ENCODE measurements at regions not wholly inside any gene's neighbourhood (a gene's known extent, or its start where the extent isn't known, plus 50 kb on each side); places are given as distances from the start of the nearest gene placed in this dataset.

DNA sequence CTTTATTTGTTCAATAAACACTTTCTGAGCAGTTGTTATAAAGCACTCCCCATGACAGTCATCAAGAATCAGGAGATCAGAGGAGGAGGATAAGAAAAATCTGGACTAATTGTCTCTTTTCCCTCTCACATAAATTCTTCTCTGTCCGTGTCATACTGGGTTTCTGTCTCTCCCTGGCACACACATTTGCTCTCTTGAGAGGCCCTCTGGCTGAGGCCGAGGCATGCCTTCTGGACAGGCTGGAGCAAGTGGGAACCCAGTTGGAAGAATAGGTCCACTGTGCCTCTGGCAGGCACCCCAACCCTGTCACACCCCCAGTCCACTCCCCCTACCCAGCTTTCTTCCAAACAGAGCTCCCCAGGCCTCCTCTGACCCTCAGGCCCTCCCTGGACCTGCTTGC, 315.8 kb downstream of the UACA start:
- no peak for ATAC-seq
- H3K4me1 Mint-ChIP-seq: peaks cover 36% of the 10 kb centered on the region
- no peaks in the 10 kb centered on the region for H3K9me3 Mint-ChIP-seq
- DNase-seq: no peak
- no peak overlapping the region for H3K27ac Mint-ChIP-seq
- peaks cover 53% of the 10 kb centered on the region for H3K27me3 Mint-ChIP-seq
- no peaks in the 10 kb centered on the region for H3K36me3 Mint-ChIP-seq (ENCODE audit: low read depth)
- H3K4me3 Mint-ChIP-seq: no peak overlapping the region

DNA sequence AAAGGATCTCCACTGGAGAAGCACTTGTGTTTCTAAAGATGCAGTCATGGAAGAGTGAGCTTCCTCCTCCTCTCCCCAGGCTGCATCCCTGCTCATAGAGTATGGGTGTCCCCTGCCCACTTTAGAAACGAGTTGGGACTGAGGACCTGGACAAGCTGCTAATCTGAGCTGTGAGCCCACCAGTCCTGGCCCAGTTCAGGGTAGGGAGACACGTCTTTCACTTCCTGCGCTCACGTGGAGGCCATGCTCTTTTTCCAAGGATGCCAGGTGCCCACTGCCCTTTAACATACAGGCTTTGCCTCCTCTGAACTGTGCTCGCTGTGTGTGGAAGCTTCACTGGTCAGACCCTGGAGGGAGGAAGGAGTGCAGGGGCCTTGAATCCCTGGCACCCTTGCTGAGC, 316.3 kb downstream of the UACA start:
- Mint-ChIP-seq H3K27ac (no peak overlapping the region), H3K9me3 (no peaks in the 10 kb centered on the region), H3K36me3 (ENCODE audit: low read depth) (no peaks in the 10 kb centered on the region), H3K4me1 (peaks cover 32% of the 10 kb centered on the region), H3K27me3 (peaks cover 58% of the 10 kb centered on the region), H3K4me3 (no peak overlapping the region)
- ATAC-seq (no peak), DNase-seq (no peak)

DNA sequence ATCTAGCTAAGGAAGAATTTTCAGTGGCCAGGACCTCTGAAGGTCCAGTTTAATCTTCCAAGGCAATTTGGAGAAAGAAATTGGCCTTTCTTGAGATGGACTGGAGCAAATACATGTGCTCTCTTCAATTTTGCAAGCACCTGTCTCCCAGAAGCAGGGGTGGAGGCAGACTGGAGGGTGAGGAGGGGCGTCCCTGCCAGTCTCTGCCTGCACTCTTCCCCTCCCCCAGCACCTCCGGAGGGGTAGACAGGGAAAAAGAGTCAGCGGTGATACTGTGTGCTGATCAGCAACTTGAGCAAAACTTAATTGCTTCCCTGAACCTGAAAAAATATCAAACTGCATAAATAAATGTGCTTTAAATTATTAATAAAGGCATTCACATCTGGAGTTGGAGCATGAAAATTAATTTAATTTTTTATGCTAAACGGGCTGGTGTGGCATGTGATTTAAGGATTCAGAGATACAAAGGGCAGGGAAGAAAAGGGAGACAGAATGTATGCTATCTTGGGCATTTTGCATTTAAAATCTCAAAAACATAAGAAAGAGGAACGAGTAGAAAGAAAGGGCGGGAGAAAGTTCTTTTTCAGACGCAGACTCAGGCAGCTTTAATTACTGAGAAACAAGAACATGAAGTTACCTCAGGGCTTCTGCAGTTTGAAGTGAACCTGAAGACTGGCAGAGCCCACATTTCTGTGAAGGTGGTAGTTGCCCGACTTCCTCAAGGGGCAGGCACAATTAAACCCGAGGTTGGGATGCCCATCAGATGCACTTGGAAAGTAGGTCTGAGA, 319.7 kb downstream of the UACA start:
- Mint-ChIP-seq H3K9me3 (no peaks in the 10 kb centered on the region), H3K27me3 (peaks cover 60% of the 10 kb centered on the region), H3K36me3 (ENCODE audit: low read depth) (no peaks in the 10 kb centered on the region), H3K4me1 (peaks cover 16% of the 10 kb centered on the region), H3K27ac (no peak overlapping the region), H3K4me3 (no peak overlapping the region)
- no peak for DNase-seq
- ATAC-seq: no peak

DNA sequence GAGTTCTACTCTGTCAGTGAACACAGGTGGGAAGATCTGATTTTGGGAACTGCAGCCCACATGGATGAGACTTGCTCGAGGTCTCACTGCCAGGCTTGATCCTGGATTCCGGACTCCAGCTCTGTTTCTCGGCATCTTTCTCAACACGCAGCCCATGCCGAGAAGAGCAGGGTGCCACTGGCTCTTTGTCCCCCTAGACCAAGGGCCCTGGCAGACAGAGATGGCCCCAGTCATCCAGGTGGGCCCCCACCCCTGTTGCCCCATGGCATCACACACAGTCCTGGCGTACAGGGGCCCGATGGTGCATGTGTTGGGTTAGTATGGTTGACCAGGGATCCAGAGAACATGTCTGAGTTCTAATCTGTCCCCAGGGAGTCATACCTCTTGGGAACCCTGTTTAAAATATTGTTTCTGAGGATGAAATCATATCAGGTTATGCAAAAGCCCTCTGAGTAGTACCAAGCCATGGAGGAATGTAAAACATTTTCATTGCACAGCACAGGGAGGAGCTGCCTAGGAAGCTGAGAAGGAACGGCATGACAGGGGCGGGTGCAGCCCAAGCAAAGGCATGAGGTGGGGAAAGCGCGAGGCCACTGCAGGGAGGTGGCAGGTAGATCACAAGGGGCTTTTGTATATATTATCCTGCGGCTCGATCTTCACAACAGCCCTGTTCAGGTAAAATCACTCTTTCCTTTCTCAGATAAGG, 320.6 kb downstream of the UACA start:
- H3K36me3 Mint-ChIP-seq (ENCODE audit: low read depth): no peaks in the 10 kb centered on the region
- no peaks in the 10 kb centered on the region for H3K9me3 Mint-ChIP-seq
- ATAC-seq (no peak), DNase-seq (no peak)
- H3K4me3 Mint-ChIP-seq: no peak overlapping the region
- H3K27me3 Mint-ChIP-seq: peaks cover 51% of the 10 kb centered on the region
- no peak overlapping the region for H3K27ac Mint-ChIP-seq
- H3K4me1 Mint-ChIP-seq: peaks cover 7% of the 10 kb centered on the region

DNA sequence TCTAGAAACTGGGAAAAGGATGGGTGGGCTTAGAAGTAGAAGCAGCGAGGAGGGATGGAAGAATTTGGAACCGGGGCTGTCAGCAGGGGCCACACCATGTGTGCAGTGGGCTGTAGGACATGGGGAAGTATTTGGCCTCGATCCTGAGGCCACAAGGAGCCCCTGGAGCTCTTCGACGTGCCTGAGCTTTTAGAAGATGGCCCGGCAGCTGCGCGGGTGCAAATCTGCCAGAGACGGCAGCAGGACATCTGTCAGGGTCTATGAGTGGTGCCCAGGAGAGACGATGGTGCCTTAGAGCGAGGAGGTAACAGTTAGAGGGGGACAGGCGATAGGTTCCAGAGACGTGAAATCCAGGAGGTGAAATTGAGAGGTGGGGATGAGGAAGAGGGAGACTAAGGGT, 321.1 kb downstream of the UACA start:
- Mint-ChIP-seq H3K27me3 (peaks cover 46% of the 10 kb centered on the region), H3K27ac (no peak overlapping the region), H3K36me3 (ENCODE audit: low read depth) (no peaks in the 10 kb centered on the region), H3K9me3 (no peaks in the 10 kb centered on the region), H3K4me1 (peaks cover 2% of the 10 kb centered on the region), H3K4me3 (no peak overlapping the region)
- ATAC-seq (no peak), DNase-seq (no peak)

DNA sequence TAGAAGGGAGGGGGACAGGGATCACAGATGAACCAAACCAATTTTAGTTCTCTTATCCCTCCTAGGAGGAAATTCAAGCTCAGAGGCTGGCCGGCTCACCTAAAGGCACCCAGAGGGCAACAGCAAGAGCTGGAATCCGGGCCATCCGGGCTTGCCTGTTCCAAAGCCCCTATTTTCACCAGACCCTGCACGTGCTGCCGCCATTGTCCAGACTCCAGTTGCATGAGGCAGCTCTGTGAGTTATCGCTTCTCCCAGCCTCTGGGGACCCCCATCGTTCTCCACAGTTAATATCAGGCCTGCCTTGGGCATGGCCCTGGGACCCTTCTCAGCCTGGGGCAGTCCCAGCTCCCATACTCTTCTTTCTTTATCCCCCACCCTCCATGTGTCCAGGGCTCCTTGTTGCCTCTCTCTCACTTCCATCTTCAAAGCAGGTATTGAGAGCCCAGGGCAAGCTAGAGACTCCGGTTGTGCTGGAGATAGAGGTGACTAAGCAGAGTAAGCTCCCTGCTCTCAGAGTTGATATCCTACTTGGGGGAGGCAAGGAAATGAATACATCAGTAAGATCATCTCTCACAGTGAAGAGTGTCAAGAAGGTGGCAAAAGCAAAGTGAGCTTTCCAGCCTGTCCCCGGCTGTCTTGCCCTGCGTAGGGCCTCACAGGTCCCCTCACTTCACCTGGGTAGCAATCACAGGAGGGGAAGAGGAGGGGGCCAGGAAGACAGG, 322.8 kb downstream of the UACA start:
- Mint-ChIP-seq H3K4me3 (no peak overlapping the region), H3K27me3 (peaks cover 37% of the 10 kb centered on the region), H3K9me3 (no peaks in the 10 kb centered on the region), H3K27ac (no peak overlapping the region), H3K36me3 (ENCODE audit: low read depth) (no peaks in the 10 kb centered on the region), H3K4me1 (peaks cover 13% of the 10 kb centered on the region)
- ATAC-seq: no peak
- DNase-seq: no peak

DNA sequence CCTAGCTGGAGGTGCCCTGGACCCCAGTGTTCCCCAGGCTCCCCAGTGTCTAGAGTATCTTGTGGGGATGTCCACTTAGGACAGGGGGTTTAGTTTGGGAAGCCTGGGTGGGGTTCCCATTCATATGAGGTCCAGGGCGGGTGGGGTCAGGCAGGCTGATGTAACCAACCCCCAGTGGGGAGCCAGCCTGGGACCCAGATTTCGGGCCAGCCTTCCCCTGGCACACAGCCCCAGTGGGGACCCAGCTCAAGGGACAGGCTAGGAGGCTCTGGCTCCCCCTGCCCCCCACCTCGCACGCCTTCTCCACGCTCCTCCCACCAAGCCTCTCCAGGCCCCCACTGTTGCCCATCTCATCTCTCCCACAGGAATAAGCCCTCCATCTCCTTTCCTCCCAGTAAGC, 323.5 kb downstream of the UACA start:
- H3K4me3 Mint-ChIP-seq: no peak overlapping the region
- H3K4me1 Mint-ChIP-seq: peaks cover 20% of the 10 kb centered on the region
- no peak overlapping the region for H3K27ac Mint-ChIP-seq
- DNase-seq (no peak), ATAC-seq (no peak)
- H3K27me3 Mint-ChIP-seq: peaks cover 36% of the 10 kb centered on the region
- no peaks in the 10 kb centered on the region for H3K9me3 Mint-ChIP-seq
- H3K36me3 Mint-ChIP-seq (ENCODE audit: low read depth): no peaks in the 10 kb centered on the region

DNA sequence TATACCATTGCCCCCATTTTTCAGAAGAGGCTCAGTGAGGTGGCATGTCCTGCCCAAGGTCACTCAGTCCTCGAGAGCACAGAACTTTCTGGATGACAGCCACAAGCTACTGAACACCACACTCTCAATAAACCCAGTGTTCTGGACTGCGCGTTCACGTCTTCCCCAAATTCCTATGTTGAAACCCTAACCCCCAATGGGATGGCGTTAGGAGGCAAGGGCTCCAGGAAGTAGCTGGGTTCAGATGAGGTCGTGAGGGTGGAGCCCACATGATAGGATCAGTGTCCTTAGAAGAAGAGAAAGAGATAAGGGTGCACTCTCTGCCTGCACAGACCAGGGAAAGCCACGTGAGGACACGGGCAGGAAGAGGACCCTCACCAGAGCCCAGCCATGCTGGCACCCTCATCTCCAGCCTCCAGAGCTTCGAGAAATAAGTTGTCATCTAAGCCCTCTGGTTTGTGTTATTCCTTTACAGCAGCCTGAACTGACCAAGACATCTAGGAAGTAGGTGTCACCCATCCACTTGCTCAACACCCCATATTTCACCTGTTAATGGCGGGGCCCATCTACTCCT, 324.0 kb downstream of the UACA start:
- peaks cover 23% of the 10 kb centered on the region for H3K4me1 Mint-ChIP-seq
- no peaks in the 10 kb centered on the region for H3K9me3 Mint-ChIP-seq
- peaks cover 35% of the 10 kb centered on the region for H3K27me3 Mint-ChIP-seq
- DNase-seq (no peak), ATAC-seq (no peak)
- H3K4me3 Mint-ChIP-seq: no peak overlapping the region
- H3K27ac Mint-ChIP-seq: no peak overlapping the region
- no peaks in the 10 kb centered on the region for H3K36me3 Mint-ChIP-seq (ENCODE audit: low read depth)

DNA sequence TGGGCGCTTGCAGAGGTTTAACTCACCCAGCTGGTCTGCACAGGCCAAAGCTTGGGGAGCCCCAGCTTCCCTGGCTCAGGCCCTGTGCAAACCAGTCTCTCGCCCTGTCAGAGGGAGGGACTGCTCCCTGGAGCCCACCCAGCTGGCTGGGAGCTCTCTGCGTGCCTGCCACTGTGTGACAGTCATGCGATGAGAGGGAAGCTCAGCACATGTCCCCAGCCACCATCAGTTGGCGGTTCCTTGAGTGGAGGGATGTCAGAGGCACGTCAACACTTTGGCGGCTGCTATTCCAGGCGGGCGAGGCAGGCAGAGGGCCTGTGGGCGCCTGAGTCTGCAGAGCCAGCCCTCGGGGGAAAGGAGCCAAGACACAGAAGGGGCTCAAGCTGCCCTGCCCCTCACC, 324.6 kb downstream of the UACA start:
- Mint-ChIP-seq H3K27me3 (peaks cover 29% of the 10 kb centered on the region), H3K36me3 (ENCODE audit: low read depth) (no peaks in the 10 kb centered on the region), H3K9me3 (no peaks in the 10 kb centered on the region), H3K4me3 (no peak overlapping the region), H3K27ac (no peak overlapping the region), H3K4me1 (peaks cover 23% of the 10 kb centered on the region)
- ATAC-seq (no peak), DNase-seq (no peak)

DNA sequence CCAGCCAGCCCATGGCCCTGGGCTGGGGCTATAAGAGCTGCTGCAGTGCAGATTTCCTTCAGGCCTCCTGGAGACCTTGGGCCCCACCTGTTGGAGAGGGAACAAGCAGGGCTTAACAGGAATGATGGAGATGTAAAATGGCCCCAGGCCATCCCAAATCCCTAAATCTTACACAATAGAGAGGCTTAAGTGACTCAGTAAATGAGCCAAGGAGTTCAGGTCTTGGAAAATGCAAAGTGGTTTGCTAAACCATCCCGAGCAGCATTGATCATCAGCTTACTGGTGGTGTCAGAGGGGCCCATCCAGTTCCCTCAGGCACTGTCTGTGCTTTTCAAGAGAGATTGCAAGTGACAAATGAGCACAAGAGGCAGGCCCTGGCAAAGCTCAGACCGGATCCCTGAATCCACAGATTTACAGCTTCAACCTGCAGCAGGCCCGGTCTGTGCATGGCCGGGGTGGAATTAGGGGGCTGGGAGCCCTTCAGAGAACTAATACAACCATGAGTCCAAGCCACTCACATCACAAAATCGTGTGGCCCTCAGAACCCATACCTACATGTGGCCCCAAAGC, 325.4 kb downstream of the UACA start:
- Mint-ChIP-seq H3K4me1 (peaks cover 23% of the 10 kb centered on the region), H3K27me3 (peaks cover 24% of the 10 kb centered on the region), H3K36me3 (ENCODE audit: low read depth) (no peaks in the 10 kb centered on the region), H3K9me3 (no peaks in the 10 kb centered on the region), H3K4me3 (no peak overlapping the region), H3K27ac (no peak overlapping the region)
- ATAC-seq: no peak
- DNase-seq: no peak

DNA sequence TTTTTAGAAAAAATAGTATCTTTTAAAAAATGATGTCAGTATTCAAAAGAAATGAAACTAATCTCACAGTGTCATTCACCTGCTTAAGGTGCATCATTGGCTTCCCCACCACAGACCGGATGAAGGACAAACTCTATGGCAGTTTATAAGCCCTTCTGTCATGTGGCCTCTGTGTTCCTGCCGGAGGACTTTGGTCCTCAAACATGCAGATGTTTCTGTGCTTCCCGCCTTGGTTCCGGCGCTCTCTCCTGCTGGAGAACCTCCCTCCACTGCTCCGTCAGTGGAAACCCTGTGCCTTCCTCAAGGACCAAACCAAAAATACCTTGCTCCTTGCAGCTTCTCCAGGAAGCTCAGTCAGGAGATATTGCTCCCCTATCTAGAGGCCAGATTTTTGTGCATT, 326.3 kb downstream of the UACA start:
- Mint-ChIP-seq H3K4me1 (peaks cover 23% of the 10 kb centered on the region), H3K4me3 (no peak overlapping the region), H3K27me3 (peaks cover 15% of the 10 kb centered on the region), H3K36me3 (ENCODE audit: low read depth) (no peaks in the 10 kb centered on the region), H3K9me3 (no peaks in the 10 kb centered on the region), H3K27ac (no peak overlapping the region)
- DNase-seq (no peak), ATAC-seq (no peak)

DNA sequence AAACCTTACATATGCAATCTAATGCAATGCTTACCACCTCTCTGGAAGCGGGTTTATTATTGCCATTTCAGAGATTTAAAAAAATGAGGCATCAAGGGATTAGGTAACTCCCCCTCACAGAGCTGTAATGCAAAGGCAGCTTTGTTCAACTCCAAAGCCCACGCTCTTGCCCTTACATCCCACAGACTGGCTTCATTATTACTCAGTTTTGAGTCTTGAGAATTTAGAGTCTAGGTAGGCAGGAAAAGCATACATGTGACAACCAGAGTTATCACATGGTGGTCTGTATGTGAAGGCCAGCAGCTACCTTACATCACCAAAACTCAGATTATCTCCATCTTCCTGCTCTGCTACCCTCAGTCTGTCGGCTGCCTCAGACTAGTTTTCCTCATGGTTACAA, 326.9 kb downstream of the UACA start:
- no peaks in the 10 kb centered on the region for H3K9me3 Mint-ChIP-seq
- no peak overlapping the region for H3K27ac Mint-ChIP-seq
- no peak overlapping the region for H3K4me3 Mint-ChIP-seq
- no peaks in the 10 kb centered on the region for H3K36me3 Mint-ChIP-seq (ENCODE audit: low read depth)
- H3K4me1 Mint-ChIP-seq: peaks cover 23% of the 10 kb centered on the region
- H3K27me3 Mint-ChIP-seq: peaks cover 11% of the 10 kb centered on the region
- ATAC-seq: peak; percentile 70
- DNase-seq: no peak

DNA sequence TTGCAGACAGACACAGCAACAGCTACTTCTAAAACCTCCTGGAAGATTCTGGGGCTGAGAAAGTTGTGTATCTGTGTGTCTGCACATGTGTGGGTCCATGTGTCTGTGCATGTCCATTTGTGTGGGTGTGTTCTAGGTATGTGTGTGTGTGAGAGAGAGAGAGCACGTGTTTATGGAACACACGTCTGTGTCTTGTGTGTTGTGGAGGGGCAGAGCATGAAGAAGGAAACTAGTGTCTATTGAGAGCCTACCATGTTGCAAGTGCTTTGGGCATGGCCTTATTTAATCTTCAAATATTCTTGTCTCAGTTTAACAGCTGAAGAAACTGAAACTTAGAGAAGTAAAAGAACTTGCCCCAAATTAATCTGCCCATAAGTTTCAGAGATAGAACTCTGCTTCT, 327.5 kb downstream of the UACA start:
- no peak overlapping the region for H3K4me3 Mint-ChIP-seq
- no peak overlapping the region for H3K27ac Mint-ChIP-seq
- peaks cover 23% of the 10 kb centered on the region for H3K4me1 Mint-ChIP-seq
- no peaks in the 10 kb centered on the region for H3K36me3 Mint-ChIP-seq (ENCODE audit: low read depth)
- H3K27me3 Mint-ChIP-seq: peaks cover 9% of the 10 kb centered on the region
- DNase-seq (no peak), ATAC-seq (no peak)
- H3K9me3 Mint-ChIP-seq: no peaks in the 10 kb centered on the region

DNA sequence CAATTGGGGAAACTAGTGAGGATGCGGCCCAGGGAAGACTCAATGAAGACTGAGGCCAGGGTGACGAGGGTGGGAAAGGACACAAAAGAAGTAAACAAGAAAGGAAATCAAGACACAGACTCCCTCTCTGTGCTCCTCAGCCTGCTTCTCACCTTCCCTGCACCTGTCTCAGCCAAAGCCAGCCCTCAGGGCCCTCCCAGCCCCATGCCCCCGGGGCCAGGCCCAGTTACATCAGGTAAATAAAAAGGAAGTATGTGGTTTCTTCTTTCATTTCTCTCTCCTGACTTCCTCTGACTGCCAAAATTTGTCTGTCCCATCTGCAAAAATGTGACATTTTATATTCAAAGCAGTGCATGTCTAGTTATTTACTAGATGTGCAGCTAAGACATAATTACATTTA, 328.0 kb downstream of the UACA start:
- Mint-ChIP-seq H3K4me3 (no peak overlapping the region), H3K9me3 (no peaks in the 10 kb centered on the region), H3K4me1 (peaks cover 23% of the 10 kb centered on the region), H3K27me3 (peaks cover 5% of the 10 kb centered on the region), H3K27ac (no peak overlapping the region), H3K36me3 (ENCODE audit: low read depth) (no peaks in the 10 kb centered on the region)
- DNase-seq (no peak), ATAC-seq (no peak)

All from activated naive CD8-positive, alpha-beta T cell treated with anti-CD3 and anti-CD28 coated beads, Interleukin-2, amount 50 U/mL, for 24 hours (primary cell).